ENCODE measurements at regions not wholly inside any gene's neighbourhood (a gene's known extent, or its start where the extent isn't known, plus 50 kb on each side); places are given as distances from the start of the nearest gene placed in this dataset.

DNA sequence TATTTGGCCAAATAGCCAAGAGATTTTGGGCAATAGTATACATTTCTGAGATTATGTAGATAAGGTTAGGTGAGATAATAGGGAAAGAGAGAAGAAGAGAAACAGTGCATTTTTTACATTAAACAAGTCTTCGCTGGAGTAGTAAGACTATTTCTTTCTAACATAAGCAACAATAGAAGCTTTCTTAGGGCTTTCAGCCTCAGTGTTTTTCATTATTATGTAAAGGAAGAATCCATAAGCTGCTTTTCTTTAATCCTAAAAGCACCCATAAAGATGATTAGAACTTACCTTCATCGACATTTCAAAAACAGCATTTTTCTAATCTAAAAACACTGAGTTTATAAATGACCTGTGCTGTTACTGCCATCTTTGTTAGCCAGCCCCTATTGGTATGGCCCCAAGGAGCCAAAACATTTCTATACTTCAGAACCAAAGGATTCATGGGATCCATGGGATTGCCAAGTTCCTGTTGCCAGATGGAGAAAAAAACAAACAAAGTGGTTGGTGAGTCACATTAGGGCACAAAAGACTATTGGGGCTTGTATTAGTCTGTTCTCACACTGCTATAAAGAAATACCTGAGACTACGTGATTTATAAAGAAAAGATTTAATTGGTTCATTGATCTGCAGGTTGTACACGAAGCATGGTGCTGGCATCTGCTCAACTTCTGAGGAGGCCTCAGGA, 88.2 kb downstream of the SCG2 start:
- Histone ChIP-seq H3K36me3 (ENCODE audit: control insufficient read depth, insufficient read depth, low read length) (no peaks in the 10 kb centered on the region), H3K27ac (ENCODE audit: low read depth, low read length) (no peak overlapping the region), H3K4me3 (ENCODE audit: low read depth, low read length) (no peak overlapping the region), H3K9me3 (ENCODE audit: control insufficient read depth, insufficient read depth, low read length) (no peaks in the 10 kb centered on the region), H3K9ac (ENCODE audit: low read depth, low read length) (no peak overlapping the region), H3K27me3 (ENCODE audit: control insufficient read depth, insufficient read depth, low read length) (no peaks in the 10 kb centered on the region), H3K4me1 (ENCODE audit: control insufficient read depth, insufficient read depth, low read length) (no peaks in the 10 kb centered on the region)

DNA sequence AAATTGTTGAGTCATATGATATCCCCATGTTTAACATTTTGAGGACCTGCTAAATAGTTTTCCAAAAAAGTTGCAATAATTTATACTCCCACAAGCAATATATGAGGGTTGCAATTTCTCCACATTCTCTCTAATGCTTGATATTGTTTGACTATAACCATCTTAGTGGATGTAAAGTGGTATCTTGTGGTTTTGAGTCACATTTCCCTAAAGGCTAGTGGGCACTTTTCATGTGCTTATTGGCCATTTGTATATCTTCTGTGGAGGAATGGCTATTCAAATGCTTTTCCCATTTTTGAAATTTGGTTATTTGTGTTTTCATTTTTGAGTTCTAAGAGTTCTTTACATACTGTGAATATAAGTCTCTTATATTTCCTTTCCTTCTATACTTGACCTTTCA, 82.7 kb downstream of the SCG2 start:
- Histone ChIP-seq H3K4me1 (ENCODE audit: control insufficient read depth, insufficient read depth, low read length) (no peaks in the 10 kb centered on the region), H3K27ac (ENCODE audit: low read depth, low read length) (no peak overlapping the region), H3K9ac (ENCODE audit: low read depth, low read length) (no peak overlapping the region), H3K36me3 (ENCODE audit: control insufficient read depth, insufficient read depth, low read length) (no peaks in the 10 kb centered on the region), H3K27me3 (ENCODE audit: control insufficient read depth, insufficient read depth, low read length) (no peaks in the 10 kb centered on the region), H3K4me3 (ENCODE audit: low read depth, low read length) (no peak overlapping the region), H3K9me3 (ENCODE audit: control insufficient read depth, insufficient read depth, low read length) (no peaks in the 10 kb centered on the region)

DNA sequence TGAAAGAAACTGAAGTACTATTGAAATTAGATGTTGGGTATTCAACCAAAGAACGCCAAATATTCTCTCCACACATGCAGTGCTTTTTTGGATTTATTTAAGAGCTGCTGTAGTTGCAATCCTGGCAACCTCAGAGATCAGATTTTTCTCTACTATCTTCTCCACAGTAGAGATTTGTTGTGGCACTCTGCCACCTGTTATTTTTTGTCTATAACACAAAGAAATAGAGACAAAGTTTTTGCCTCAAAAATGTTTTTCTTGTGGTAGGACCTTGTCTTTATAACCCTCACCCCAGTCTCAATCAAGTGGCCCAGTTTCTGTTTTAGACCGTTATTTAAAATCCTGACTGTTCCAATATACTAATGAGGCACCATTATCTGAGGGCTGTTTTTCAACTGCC, 79.4 kb downstream of the SCG2 start:
- Histone ChIP-seq H3K36me3 (ENCODE audit: control insufficient read depth, insufficient read depth, low read length) (no peaks in the 10 kb centered on the region), H3K4me1 (ENCODE audit: control insufficient read depth, insufficient read depth, low read length) (no peaks in the 10 kb centered on the region), H3K9me3 (ENCODE audit: control insufficient read depth, insufficient read depth, low read length) (no peaks in the 10 kb centered on the region), H3K27me3 (ENCODE audit: control insufficient read depth, insufficient read depth, low read length) (no peaks in the 10 kb centered on the region), H3K27ac (ENCODE audit: low read depth, low read length) (no peak overlapping the region), H3K9ac (ENCODE audit: low read depth, low read length) (no peak overlapping the region), H3K4me3 (ENCODE audit: low read depth, low read length) (no peak overlapping the region)

DNA sequence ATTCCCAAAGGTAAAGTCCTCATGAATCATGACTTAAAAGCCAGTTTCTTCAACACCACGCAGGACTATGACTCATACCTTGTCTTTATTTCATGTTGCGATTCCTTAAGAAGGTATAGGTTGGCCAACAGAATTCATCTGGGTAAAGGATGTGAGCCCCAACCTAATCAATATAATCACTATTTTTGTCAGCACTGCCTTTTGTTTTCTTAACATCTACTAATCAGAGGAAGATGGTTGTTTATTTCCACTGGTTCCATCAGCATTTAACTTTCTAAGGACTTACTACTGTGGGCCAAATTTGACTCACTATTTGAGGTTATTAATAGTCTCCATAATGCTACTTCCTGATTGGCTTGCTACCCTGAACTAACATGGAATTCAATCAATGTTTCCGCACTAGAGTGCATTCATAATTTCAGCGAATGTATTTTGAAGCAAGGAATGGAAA, 78.6 kb downstream of the SCG2 start:
- no peak overlapping the region for H3K9ac ChIP-seq (ENCODE audit: low read depth, low read length)
- no peak overlapping the region for H3K27ac ChIP-seq (ENCODE audit: low read depth, low read length)
- H3K9me3 ChIP-seq (ENCODE audit: control insufficient read depth, insufficient read depth, low read length): no peaks in the 10 kb centered on the region
- H3K27me3 ChIP-seq (ENCODE audit: control insufficient read depth, insufficient read depth, low read length): no peaks in the 10 kb centered on the region
- H3K4me3 ChIP-seq (ENCODE audit: low read depth, low read length): no peak overlapping the region
- H3K4me1 ChIP-seq (ENCODE audit: control insufficient read depth, insufficient read depth, low read length): no peaks in the 10 kb centered on the region
- no peaks in the 10 kb centered on the region for H3K36me3 ChIP-seq (ENCODE audit: control insufficient read depth, insufficient read depth, low read length)

DNA sequence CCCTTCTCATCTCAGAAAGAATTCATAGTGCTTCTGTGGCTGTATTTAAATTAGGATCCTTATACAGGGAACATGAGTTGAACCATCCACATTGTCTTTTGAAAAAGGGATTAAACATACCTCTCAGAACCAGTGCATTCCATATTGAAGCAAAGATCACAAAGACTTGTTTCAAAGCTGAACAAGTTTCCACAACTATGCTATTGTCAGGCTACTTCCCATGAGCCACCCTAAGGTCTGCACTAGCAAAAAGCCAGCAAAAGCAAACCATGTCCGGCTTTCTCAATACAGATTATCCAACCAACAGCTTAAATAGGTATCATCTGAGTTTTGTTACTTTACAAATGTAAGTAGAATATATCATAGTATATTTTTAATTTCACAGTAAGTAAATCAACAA, 78.1 kb downstream of the SCG2 start:
- no peak overlapping the region for H3K27ac ChIP-seq (ENCODE audit: low read depth, low read length)
- no peaks in the 10 kb centered on the region for H3K4me1 ChIP-seq (ENCODE audit: control insufficient read depth, insufficient read depth, low read length)
- H3K9me3 ChIP-seq (ENCODE audit: control insufficient read depth, insufficient read depth, low read length): no peaks in the 10 kb centered on the region
- H3K4me3 ChIP-seq (ENCODE audit: low read depth, low read length): no peak overlapping the region
- H3K36me3 ChIP-seq (ENCODE audit: control insufficient read depth, insufficient read depth, low read length): no peaks in the 10 kb centered on the region
- H3K27me3 ChIP-seq (ENCODE audit: control insufficient read depth, insufficient read depth, low read length): no peaks in the 10 kb centered on the region
- no peak overlapping the region for H3K9ac ChIP-seq (ENCODE audit: low read depth, low read length)

DNA sequence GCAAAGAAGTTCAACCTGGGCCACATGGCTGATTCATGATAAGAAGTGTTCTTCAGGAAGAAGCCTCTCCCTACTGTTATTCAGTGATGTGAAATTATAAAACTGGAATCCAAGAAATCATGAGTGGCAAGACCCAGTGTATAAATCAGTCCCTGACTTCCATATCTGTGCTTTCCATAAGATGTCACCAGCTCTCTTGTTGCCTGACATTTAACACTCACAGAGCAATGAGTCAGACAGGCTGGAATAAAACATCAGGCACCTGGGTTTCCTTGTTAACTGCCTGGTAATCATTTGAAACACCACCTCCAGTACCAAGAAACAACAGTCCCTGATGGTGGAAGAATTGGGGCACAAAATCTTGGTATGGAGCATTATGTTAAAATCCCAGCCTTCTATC, 76.1 kb downstream of the SCG2 start:
- no peak overlapping the region for H3K27ac ChIP-seq (ENCODE audit: low read depth, low read length)
- H3K36me3 ChIP-seq (ENCODE audit: control insufficient read depth, insufficient read depth, low read length): no peaks in the 10 kb centered on the region
- no peak overlapping the region for H3K4me3 ChIP-seq (ENCODE audit: low read depth, low read length)
- H3K9me3 ChIP-seq (ENCODE audit: control insufficient read depth, insufficient read depth, low read length): no peaks in the 10 kb centered on the region
- no peak overlapping the region for H3K9ac ChIP-seq (ENCODE audit: low read depth, low read length)
- no peaks in the 10 kb centered on the region for H3K4me1 ChIP-seq (ENCODE audit: control insufficient read depth, insufficient read depth, low read length)
- H3K27me3 ChIP-seq (ENCODE audit: control insufficient read depth, insufficient read depth, low read length): no peaks in the 10 kb centered on the region

DNA sequence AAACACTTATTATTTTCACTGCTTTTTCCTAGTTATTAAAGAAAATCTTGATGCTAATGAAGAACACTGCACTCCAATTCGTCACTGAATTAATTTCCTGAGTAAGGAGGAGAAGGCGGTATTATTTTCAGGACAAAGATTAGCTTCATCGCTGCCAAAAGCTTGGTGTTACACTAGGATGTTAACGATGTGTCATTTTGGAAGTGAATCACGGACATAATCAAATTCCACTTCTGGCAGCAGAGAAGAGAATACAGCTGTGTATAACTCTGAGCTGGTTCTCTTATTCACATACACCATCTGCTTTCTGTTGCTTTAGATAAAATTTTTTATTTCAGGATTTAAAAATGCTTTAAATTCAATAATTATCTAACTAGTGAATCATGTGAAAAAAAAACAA, 74.1 kb downstream of the SCG2 start:
- Histone ChIP-seq H3K9ac (ENCODE audit: low read depth, low read length) (no peak overlapping the region), H3K27me3 (ENCODE audit: control insufficient read depth, insufficient read depth, low read length) (no peaks in the 10 kb centered on the region), H3K4me3 (ENCODE audit: low read depth, low read length) (no peak overlapping the region), H3K9me3 (ENCODE audit: control insufficient read depth, insufficient read depth, low read length) (no peaks in the 10 kb centered on the region), H3K36me3 (ENCODE audit: control insufficient read depth, insufficient read depth, low read length) (no peaks in the 10 kb centered on the region), H3K27ac (ENCODE audit: low read depth, low read length) (no peak overlapping the region), H3K4me1 (ENCODE audit: control insufficient read depth, insufficient read depth, low read length) (no peaks in the 10 kb centered on the region)

DNA sequence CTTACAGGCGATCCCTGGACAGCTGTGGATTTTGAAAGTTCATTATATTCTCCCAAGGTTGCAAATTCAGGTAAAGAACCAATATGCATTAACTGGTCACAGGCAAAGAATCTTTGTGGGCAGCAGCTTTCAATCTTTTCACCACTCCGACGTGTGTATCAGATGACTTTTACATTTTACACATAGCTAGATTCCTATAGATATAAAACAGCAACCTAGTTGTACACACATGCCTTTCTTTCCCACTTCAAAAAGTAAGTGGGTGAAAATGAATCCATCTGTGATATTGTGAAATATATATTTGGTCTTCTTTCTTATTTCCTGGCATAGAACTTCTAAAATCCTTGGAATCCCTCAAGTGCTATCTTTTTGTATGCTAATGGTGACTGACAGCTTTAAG, 72.5 kb downstream of the SCG2 start:
- Histone ChIP-seq H3K4me3 (ENCODE audit: low read depth, low read length) (no peak overlapping the region), H3K4me1 (ENCODE audit: control insufficient read depth, insufficient read depth, low read length) (no peaks in the 10 kb centered on the region), H3K9me3 (ENCODE audit: control insufficient read depth, insufficient read depth, low read length) (no peaks in the 10 kb centered on the region), H3K36me3 (ENCODE audit: control insufficient read depth, insufficient read depth, low read length) (no peaks in the 10 kb centered on the region), H3K27me3 (ENCODE audit: control insufficient read depth, insufficient read depth, low read length) (no peaks in the 10 kb centered on the region), H3K9ac (ENCODE audit: low read depth, low read length) (no peak overlapping the region), H3K27ac (ENCODE audit: low read depth, low read length) (no peak overlapping the region)

DNA sequence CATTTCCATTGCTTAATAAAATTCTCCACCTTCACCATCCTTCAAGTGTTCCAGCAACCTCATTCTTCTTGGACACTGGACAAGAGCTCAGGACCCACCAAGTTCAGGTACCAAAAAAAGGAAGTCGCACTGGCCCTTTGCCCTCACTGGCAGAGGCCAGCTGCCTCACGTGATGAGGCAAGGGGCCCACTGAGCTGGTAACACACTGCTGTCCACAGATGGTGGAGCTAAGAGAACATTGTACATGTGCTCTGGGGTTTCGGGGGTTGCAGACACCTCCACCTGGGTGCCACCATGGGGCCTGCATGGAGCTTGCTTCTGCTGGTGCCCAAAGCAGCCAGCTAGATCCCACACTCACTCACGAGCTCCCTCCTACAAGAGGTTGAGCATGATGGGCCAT, 71.3 kb downstream of the SCG2 start:
- no peaks in the 10 kb centered on the region for H3K9me3 ChIP-seq (ENCODE audit: control insufficient read depth, insufficient read depth, low read length)
- no peaks in the 10 kb centered on the region for H3K4me1 ChIP-seq (ENCODE audit: control insufficient read depth, insufficient read depth, low read length)
- no peak overlapping the region for H3K27ac ChIP-seq (ENCODE audit: low read depth, low read length)
- H3K27me3 ChIP-seq (ENCODE audit: control insufficient read depth, insufficient read depth, low read length): no peaks in the 10 kb centered on the region
- H3K36me3 ChIP-seq (ENCODE audit: control insufficient read depth, insufficient read depth, low read length): no peaks in the 10 kb centered on the region
- no peak overlapping the region for H3K4me3 ChIP-seq (ENCODE audit: low read depth, low read length)
- H3K9ac ChIP-seq (ENCODE audit: low read depth, low read length): no peak overlapping the region

DNA sequence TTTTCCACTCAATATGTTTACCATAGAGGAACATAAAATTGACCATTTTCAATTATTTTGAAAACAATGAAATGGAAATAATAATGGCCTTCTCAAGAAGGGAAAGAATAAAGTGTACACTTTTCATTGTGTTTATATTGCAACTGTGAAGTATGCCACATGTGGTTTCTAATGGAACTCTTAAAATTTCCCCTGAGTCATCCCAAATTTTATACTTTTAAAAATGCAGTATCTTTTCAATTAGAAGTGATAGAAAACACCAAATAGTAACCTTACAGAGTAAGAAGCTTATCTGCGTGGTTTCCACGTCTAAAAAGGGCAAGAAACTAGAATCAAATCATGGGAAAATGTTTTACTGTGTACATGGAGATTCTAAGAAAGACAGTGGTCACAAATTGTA, 70.0 kb downstream of the SCG2 start:
- H3K27ac ChIP-seq (ENCODE audit: low read depth, low read length): no peak overlapping the region
- H3K9ac ChIP-seq (ENCODE audit: low read depth, low read length): no peak overlapping the region
- H3K36me3 ChIP-seq (ENCODE audit: control insufficient read depth, insufficient read depth, low read length): no peaks in the 10 kb centered on the region
- no peaks in the 10 kb centered on the region for H3K27me3 ChIP-seq (ENCODE audit: control insufficient read depth, insufficient read depth, low read length)
- H3K4me3 ChIP-seq (ENCODE audit: low read depth, low read length): no peak overlapping the region
- H3K9me3 ChIP-seq (ENCODE audit: control insufficient read depth, insufficient read depth, low read length): no peaks in the 10 kb centered on the region
- no peaks in the 10 kb centered on the region for H3K4me1 ChIP-seq (ENCODE audit: control insufficient read depth, insufficient read depth, low read length)

DNA sequence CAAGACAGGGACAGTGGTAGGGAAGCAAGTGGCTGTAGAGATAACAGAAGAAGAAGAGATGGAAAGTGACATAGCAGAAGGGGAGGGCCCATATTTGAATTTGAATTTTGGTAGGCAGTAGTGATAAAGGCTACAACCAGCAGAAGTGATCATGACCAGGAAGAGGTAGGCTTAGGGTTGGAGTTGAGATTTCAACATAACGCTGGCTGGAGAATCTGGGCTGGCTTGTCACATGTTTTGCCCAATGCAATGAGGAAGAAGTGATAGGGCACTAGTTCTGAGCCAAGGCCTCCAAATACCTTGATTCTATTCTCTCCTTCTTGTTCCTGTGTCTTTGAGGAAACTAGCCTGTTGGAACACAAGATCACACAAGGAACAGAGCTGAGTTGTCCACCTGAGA, 69.4 kb downstream of the SCG2 start:
- H3K36me3 ChIP-seq (ENCODE audit: control insufficient read depth, insufficient read depth, low read length): no peaks in the 10 kb centered on the region

DNA sequence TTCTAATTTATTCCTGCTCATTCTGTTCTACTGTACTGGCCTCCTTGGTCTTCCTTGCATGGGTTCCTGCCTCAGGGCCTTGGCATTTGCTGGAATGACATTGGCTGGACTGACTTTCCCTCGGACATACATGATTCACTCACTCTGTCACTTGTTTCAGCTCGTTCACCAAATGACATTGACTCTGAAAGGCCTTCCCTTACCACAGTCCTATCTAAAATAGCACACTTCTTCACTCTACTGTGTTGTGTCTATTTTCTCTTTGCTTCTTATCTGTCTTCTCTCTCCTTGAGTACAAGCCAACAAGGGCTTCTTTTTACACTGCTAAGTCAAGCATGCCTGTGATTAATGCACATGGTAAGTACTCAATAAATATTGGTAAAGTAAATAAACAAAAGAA, 65.6 kb downstream of the SCG2 start:
- H3K9me3 ChIP-seq (ENCODE audit: control insufficient read depth, insufficient read depth, low read length): no peaks in the 10 kb centered on the region
- H3K4me1 ChIP-seq (ENCODE audit: control insufficient read depth, insufficient read depth, low read length): peaks cover 19% of the 10 kb centered on the region
- no peaks in the 10 kb centered on the region for H3K27me3 ChIP-seq (ENCODE audit: control insufficient read depth, insufficient read depth, low read length)
- H3K4me3 ChIP-seq (ENCODE audit: low read depth, low read length): no peak overlapping the region
- H3K9ac ChIP-seq (ENCODE audit: low read depth, low read length): no peak overlapping the region
- H3K27ac ChIP-seq (ENCODE audit: low read depth, low read length): no peak overlapping the region
- no peaks in the 10 kb centered on the region for H3K36me3 ChIP-seq (ENCODE audit: control insufficient read depth, insufficient read depth, low read length)

More for the DNA sequence above, 69.4 kb downstream of the SCG2 start:
- Histone ChIP-seq H3K4me1 (ENCODE audit: control insufficient read depth, insufficient read depth, low read length) (peaks cover 4% of the 10 kb centered on the region; the same call in 1 of the 2 replicates), H3K4me3 (ENCODE audit: low read depth, low read length) (no peak overlapping the region), H3K27ac (ENCODE audit: low read depth, low read length) (no peak overlapping the region), H3K9me3 (ENCODE audit: control insufficient read depth, insufficient read depth, low read length) (no peaks in the 10 kb centered on the region), H3K27me3 (ENCODE audit: control insufficient read depth, insufficient read depth, low read length) (no peaks in the 10 kb centered on the region), H3K9ac (ENCODE audit: low read depth, low read length) (no peak overlapping the region)
